ENCODE measurements at regions not wholly inside any gene's neighbourhood (a gene's known extent, or its start where the extent isn't known, plus 50 kb on each side); places are given as distances from the start of the nearest gene placed in this dataset.
A peak's percentile ranks its signal among the peaks of the same experiment; 100 is the strongest.

- no peak for DNase-seq (ENCODE audit: low read depth)
These were observed 75.5 kb downstream of the HMX1 start for GRCh38 chr4:8796096-8796495.

- DNase-seq (ENCODE audit: low read depth): no peak
These were observed 76.5 kb downstream of the HMX1 start for GRCh38 chr4:8795140-8795539.

GRCh38 chr4:8794491-8794890 lies 77.1 kb downstream of the HMX1 start:
- DNase-seq (ENCODE audit: low read depth): no peak

- DNase-seq (ENCODE audit: low read depth): no peak
These were observed 78.0 kb downstream of the HMX1 start for GRCh38 chr4:8793571-8794160.

GRCh38 chr4:8792491-8792890 lies 79.1 kb downstream of the HMX1 start:
- no peak for DNase-seq (ENCODE audit: low read depth)

GRCh38 chr4:8791609-8792008 lies 80.0 kb downstream of the HMX1 start:
- DNase-seq (ENCODE audit: low read depth): no peak

- DNase-seq (ENCODE audit: low read depth): no peak
These were observed 80.9 kb downstream of the HMX1 start for GRCh38 chr4:8790749-8791148.

- no peak for DNase-seq (ENCODE audit: low read depth)
These were observed 83.5 kb downstream of the HMX1 start for GRCh38 chr4:8788174-8788573.

- DNase-seq (ENCODE audit: low read depth): no peak
These were observed 85.5 kb downstream of the HMX1 start for GRCh38 chr4:8786166-8786565.

GRCh38 chr4:8785656-8786142 lies 85.9 kb downstream of the HMX1 start:
- no peak for DNase-seq (ENCODE audit: low read depth)

- no peak for DNase-seq (ENCODE audit: low read depth)
These were observed 87.9 kb downstream of the HMX1 start for GRCh38 chr4:8783736-8784135.

- DNase-seq (ENCODE audit: low read depth): no peak
These were observed 89.5 kb downstream of the HMX1 start for GRCh38 chr4:8782135-8782534.

GRCh38 chr4:8781641-8782040 lies 90.0 kb downstream of the HMX1 start:
- no peak for DNase-seq (ENCODE audit: low read depth)

- no peak for DNase-seq (ENCODE audit: low read depth)
These were observed 90.9 kb downstream of the HMX1 start for GRCh38 chr4:8780596-8781368.

GRCh38 chr4:8780086-8780485 lies 91.6 kb downstream of the HMX1 start:
- no peak for DNase-seq (ENCODE audit: low read depth)

- no peak for DNase-seq (ENCODE audit: low read depth)
These were observed 92.1 kb downstream of the HMX1 start for GRCh38 chr4:8779490-8779932.

GRCh38 chr4:8778760-8779159 lies 92.9 kb downstream of the HMX1 start:
- DNase-seq (ENCODE audit: low read depth): no peak

- DNase-seq (ENCODE audit: low read depth): no peak
These were observed 93.3 kb downstream of the HMX1 start for GRCh38 chr4:8778291-8778690.

- peak; percentile 3 for DNase-seq (ENCODE audit: low read depth)
These were observed 94.1 kb downstream of the HMX1 start for GRCh38 chr4:8777320-8778196.

GRCh38 chr4:8776366-8776765 lies 95.3 kb downstream of the HMX1 start:
- DNase-seq (ENCODE audit: low read depth): no peak

- DNase-seq (ENCODE audit: low read depth): no peak
These were observed 95.8 kb downstream of the HMX1 start for GRCh38 chr4:8775751-8776355.

- DNase-seq (ENCODE audit: low read depth): no peak
These were observed 96.5 kb downstream of the HMX1 start for GRCh38 chr4:8775121-8775520.

All from iris pigment epithelial cell (primary cell).